Jurkat, Clone E6-1 (cell line): ENCODE measurements at regions not wholly inside any gene's neighbourhood (a gene's known extent, or its start where the extent isn't known, plus 50 kb on each side); places are given as distances from the start of the nearest gene placed in this dataset.

Experiments
- DNase-seq: peaks from one replicate; pipeline ENCODE4 v3.0.0-alpha.2; 2011; ENCODE audit warnings: low read depth, low spot score
- H3K4me3 ChIP-seq: 2 replicates; pipeline ENCODE4 v1.5.1; 2011; ENCODE audit warnings: mild to moderate bottlenecking, low read length, control low read depth, moderate library complexity

DNA sequence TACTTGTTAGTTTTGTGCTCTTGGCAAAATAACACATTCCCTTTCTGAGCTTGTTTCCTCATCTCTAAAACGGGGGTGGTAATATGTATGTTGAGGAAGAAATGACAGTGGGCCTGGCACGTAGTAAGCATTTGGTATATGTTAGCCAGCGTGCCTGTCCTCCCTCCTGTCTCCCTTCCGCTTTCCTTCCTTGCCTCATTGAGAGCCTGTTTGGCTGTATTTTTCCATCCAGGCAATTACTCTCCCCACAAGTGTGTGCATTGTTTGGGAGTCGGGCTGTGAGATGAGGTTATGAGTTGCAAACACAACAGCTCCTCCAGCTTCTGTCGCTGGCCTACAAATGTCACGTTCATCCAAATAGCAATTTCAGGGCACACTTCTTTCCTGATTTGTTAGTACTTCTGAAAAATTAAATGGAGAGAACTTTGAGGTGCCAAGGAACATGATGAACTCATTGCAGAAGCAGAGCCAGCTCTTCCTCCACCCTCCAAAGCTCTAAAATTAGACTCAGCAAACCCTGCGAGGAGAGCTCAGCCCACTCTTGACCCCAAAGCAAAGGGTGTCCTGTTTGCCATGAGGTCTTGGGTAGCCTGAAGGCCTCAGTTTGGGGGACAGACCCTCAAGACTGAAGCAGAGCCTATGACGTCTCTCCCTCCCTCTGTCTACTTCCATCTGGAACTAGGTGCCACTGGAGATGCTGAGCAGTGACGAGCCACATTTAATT, 50.7 kb upstream of the TOX2 start:
- no peak overlapping the region for H3K4me3 ChIP-seq
- DNase-seq, result no peak

DNA sequence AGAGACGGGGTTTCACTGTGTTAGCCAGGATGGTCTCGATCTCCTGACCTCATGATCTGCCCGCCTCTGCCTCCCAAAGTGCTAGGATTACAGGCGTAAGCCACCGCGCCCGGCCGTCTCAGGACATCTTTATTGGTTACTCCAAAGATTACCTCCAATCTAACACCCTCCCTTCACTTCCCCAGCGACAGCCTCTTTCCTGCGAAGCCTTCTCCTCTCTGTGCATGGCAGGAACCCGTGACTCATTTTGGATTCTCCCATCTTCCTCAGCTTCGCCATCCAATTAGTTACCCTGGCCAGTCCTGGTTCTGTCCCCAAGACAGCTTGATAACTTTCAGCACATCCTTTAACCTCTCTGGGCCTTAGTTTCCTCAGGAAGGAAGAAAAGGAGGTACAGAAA, 51.3 kb upstream of the TOX2 start:
- DNase-seq, result no peak
- H3K4me3 ChIP-seq, result no peak overlapping the region

DNA sequence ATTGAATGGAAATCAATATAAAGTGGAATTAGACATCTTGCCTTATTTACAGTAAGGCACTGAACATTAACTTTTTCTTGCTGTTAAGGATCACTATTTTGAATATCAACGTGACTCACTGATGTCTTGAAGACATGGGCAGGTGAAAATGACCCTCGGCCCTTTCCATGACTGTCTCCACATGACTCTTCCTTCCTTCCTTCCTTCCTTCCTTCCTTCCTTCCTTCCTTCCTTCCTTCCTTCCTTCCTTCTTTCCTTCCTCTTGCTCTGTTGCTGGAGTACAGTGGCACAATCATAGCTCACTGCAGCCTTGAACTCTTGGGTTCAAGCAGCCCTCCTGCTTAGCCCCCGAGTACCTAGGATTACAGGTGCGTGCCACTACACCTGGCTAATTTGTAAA, 52.2 kb upstream of the TOX2 start:
- DNase-seq, result no peak
- no peak overlapping the region for H3K4me3 ChIP-seq

DNA sequence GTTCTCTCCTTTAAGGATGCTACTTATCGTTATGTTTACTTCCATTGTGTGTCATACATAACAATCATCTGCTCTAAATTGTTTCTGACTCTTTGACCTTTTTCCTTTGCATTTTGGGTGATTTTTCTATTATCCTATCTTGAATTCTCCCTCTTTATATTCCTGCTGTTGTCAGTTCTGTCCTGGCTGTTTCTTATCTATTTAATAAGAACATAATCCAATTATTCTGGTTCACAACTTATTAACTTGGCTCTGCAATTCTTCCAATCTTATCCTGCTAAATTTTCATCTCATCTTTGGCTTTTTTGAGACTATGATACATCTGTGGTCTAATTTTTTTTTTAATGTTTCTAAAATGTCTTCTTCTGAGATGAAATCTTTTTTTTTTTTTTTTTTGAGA, 54.7 kb upstream of the TOX2 start:
- no peak for DNase-seq
- H3K4me3 ChIP-seq, result no peak overlapping the region

DNA sequence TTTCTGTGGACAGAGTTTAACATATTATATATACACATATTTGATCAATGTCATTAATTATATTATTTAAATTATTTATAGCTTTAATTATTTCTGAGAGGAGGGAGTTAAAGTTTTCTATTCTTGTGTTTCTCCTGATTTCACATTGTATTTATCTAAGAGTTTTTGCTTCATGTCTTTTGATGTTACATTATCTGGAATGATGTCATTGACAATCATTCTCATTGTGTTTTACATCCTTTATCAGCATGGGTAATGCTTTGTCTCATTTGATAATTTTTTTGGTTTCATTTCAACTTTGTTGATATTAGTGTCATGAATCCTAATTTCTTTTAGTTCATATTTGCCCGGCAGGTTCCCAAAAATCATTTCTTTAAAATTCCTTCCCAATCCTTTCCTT, 56.7 kb upstream of the TOX2 start:
- no peak overlapping the region for H3K4me3 ChIP-seq
- DNase-seq, result no peak

DNA sequence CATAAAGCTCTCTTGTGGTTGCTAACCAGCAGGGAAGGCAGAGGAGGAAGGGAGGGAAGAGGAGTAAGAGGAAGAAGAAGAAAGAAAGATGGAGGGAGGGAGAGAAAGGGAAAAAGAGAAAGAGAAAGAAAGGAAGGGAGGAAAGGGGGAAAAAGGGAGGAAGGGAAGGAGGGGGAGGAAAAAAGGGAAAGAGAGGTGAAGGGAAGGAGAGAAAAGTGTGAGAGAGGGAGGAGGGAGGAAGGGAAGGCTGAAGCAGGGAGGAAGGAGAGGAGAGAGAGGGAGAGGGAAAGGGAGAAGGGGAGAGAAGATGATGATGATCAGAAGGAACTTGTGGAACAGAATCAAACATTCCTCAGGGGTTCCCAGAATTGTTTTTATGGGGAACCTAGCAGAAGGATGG, 57.5 kb upstream of the TOX2 start:
- DNase-seq, result no peak
- H3K4me3 ChIP-seq, result no peak overlapping the region

DNA sequence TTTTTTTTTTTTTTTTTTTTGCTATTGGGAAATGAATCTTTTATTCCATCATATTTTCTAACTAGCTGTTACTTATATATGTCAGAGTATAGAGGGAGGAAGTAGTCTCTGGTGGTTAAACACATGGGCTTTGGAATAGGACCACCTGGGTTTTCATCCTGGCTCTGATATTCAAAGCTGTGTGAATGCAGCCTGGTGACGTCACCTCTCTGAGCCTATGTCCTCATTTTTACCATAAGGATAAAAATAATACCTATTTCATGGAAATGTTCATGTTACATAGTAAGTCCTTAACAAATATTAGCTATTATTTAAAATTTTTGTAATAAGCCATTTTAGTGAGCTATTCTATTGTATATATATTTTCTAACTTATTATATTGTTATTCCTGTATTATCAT, 58.8 kb upstream of the TOX2 start:
- no peak for DNase-seq
- no peak overlapping the region for H3K4me3 ChIP-seq

DNA sequence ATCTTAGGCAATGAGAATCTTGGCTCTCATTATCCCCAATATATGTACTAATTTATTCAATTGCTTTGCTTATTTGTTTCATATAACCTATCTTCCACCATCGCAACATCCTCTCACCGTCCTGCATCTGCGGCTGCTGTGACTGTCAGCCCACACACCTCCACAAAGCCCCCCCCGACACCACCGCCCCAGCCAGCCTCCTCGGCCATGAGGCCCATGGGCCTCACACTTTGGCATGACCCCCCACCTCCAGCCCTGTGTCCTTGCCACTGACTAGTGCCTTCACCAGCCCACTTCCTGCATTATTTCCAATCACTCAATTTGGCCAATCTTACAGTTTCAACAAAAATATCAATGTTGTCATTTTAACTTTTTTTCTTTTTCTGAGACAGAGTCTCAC, 60.7 kb upstream of the TOX2 start:
- DNase-seq, result no peak
- no peak overlapping the region for H3K4me3 ChIP-seq

DNA sequence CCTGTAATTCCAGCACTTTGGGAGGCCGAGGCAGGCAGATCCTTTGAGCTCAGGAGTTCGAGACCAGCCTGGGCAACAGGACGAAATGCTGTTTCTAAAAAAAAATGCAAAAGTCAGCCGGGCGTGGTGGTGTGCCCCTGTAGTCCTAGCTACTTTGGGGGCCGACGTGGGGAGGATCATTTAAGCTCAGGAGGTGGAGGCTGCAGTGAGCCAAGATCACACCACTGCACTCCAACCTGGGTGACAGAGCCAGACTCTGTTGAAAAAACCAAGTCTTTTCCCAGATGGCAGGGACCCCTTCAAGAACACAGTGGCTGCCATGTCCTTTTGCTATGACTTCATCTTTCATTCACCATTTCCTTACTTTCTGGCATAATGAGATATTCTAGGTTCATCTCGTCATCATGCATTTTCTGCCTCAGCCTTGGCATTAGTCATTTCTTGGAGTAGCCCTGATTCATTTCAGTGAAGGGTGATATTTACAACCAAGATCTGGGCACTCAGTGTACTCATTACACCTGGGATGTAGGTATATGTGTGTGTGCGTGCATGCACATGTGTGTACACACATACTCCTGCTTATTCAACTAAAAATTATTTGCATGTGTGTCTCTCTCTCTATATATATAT, 61.4 kb upstream of the TOX2 start:
- H3K4me3 ChIP-seq, result no peak overlapping the region
- no peak for DNase-seq

DNA sequence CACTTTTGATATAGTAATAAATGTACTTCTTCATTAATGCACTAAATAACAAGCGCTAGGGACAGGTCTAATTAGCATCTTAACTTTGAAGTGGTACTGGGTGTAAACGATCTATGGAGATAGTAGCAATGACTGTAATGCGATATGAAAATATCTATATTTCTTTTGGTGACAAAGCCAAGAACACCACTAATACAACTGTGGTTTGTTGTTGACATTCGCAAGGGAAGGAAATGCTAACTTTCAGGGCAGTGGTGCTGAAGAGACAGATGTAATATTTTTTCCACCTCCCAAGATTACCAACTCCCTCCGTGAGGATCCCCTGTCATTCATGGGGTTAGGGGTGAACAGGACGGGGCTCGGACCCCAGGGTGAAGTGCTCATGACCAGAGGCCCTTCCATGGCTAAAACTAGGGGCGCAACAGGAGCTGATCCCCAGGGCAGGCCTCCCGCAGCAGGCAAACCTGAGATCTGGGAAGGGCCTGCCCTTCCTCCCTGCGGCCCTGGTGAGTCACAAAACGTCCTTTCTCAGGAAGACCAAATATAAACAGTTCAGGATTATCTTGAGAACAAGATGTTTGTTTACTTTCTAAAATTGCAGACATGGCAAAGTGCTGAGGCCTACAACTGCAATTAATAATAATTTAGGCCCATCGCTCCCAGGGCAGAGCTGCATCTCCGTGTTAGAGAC, 65.0 kb upstream of the TOX2 start:
- DNase-seq, result no peak
- no peak overlapping the region for H3K4me3 ChIP-seq

DNA sequence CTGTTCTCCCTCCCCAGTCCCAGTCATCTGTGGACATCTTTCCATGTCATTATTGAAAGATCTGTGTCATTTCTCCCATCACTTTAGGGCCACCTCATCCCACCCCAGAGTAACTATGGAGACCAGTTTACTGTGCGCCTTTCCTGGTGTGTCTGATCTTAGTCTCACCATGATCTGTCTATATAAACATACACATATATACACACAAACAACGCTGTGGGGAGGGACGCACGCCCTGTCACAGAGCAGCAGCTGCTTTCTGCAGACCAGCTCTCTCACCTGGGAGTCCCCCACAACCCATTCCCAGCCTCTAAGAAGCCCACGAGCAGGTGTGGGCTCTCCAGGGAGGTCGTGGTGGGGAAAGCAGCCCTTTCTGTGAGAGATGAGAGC, 68.1 kb upstream of the TOX2 start:
- no peak overlapping the region for H3K4me3 ChIP-seq
- no peak for DNase-seq

DNA sequence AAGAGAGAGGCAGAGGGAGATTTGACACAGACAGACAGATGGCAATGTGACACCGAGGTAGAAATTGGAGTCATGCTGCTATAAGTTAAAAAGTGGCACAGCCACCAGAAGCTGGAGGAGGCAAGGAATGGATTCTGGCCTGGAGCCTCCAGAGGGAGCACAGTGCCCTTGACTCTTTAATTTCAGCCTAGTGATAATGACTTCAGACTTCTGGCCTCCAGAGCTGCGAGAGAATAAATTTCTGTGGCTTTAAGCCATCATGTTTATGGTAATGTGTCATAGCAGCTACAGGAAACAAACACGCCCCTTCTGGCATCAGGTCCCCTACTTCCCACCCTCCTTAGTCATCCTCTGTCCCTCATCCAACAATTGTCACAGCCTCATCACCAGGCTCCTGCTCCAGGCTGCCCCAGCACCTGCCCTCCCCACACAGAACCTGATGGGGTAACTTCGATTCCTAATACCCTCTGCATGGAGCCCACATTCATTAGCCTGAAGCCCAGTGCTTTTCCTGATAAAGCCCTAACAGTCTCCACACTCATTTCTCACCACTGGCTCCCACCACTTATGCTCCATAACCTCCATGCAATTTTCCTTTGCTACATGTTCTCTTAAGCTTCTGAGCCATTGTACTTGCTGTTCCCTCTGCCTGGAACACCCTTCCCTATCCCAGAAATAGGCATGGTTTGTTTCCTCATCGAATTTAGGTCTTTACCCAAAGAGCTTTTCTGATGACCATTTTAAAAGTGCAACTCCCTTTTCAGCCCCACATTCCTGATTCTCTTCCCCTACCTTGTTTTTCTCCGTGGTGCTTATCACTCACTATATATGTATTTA, 69.7 kb upstream of the TOX2 start:
- no peak for DNase-seq
- no peak overlapping the region for H3K4me3 ChIP-seq

DNA sequence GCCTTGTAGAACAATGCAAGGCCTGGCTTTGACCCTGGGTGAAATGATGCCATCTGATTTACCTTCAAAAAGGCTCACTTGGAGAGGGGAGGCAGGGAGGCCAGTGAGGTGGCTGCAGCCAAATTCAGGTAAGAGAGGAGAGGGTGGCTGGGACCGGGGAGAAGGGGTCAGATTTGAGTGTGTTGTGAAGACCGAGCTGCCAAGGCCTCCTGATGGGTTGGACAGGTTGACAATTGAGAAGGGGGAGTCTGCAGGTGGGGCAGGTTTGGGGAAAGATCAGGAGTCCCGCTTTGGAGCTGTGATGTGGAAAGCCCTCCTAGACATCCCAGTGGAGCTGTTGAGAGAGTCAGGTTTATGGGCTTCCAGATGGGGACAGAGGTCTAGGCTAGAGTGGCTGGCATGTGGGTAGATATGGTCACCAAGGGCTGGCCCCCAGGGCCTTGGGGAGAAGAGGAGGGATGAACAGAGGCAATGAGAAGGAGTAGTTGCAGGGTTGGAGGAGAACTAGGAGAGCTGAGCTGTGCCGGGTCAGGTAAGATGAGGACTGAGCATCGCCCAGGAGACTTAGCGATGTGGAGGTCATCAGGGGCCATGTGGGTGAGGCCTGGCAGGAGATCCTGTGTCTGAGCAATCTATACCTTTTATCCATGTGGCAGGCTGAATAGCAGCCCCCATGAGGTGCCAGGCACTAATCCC, 70.5 kb upstream of the TOX2 start:
- no peak for DNase-seq
- H3K4me3 ChIP-seq, result no peak overlapping the region

DNA sequence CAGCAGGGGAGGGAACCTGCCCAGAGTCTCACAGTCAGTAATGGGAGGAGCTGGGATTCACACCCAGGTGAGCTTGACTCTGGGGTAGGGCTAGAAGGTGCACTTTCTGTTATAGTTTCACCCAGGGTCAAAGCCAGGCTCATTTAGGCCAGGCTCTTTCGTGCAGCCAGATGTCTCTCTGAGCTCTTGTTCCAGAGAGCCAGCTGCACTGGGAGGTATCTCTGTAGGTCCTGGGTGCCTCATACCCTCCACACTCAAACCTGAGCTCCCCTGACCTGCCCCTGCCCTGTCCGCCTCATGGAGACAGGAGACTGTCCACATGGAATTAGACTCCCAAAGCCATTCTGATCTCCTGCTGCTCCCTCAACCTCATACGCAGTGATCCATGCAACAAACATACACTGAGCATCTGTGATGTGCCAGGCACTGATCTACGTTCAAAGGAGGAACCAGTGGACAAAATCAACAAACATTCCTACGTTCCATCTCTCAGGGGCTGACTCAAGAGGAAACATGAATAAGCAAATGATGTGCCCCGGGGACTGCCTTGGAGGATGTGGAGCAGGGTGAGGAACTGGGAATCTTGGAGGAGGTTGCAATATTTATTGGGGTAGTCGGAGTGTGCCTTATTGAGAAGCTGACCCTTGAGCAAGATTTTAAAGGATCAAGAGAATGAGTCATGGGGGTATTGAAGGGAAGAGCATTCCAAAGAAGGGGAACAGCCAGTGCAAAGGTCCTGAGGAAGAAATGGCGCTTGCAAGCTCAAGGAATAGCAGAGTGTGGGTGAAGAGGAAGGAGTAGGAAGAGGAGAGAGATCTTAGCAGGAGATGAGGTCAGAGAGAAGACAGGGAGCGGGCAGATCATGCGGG, 71.3 kb upstream of the TOX2 start:
- DNase-seq, result no peak
- H3K4me3 ChIP-seq, result no peak overlapping the region

DNA sequence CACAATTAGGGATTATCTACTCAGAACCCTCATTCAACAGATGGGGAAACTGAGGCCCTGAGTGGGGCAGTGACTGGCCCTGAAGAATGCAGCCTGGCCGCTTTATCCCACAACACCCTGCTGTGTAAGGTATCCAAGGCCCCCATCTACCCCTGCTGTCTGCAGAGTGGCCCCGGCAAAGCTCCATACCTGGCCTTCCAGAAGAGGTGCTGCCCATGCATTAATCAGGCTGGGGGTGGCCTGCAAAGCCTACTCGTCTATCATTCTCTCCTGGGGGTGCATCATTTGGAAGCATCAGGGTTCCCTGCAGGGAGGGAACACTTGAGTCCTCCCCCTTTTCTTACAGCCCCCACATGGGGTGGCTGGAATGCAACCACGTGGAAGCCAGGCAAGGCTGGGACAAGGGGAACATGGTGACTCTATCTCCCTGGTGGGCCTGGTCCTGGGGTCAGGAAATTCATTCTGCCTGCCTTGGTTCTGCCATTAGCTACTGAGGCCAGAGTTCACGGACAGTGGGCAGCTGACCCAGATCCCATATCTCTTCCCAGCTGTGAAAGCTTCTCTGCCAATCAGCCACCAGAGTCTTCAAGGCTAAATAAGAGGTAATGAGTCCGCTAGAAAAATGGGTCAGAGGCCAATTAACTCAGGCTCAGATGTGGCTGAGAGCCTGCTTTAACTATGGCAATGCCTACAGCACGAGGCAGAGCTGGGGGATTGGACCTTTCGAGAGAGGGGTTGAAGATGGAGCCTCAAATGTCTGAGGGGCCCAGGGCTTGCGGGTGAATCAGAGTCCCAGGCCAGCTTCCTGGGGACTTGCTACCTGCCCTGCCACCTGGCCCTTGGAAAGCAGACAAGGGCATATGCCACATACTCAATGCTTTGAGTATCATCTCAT, 72.3 kb upstream of the TOX2 start:
- no peak overlapping the region for H3K4me3 ChIP-seq
- no peak for DNase-seq

DNA sequence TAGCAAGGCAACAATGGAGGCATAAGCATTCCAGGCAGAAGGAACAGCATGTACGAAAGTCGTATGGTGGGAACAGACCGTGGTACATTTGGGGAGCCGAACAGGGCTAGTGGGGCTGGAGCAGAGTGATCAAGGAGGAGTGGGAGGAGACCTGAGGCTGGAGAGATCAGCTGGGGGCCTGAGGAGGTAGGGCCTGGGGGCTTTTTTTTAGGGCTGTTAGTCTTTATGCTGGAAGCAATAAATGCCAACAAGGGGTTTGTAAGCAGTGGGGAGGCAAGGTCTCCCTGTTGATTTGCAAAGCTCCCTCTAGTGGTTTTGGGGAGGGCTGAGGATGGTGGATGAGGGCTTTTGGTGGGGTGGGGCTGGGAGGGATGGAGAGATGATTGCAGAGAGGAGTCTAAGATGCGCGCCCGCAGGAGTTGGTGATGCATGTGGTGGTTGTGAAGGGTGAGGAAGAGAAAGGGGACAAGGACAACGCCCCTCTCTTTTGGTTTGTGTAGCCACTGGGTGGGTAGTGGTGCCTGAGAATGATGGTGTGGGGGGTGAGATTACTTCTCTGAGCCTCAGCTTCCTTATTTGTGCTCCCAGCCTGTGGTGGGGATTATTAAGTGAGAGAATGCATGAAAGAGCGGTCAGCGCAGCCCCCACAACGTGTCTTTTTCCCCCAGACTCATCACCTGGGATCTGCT, 74.1 kb upstream of the TOX2 start:
- DNase-seq, result peak; percentile 47
- no peak overlapping the region for H3K4me3 ChIP-seq

DNA sequence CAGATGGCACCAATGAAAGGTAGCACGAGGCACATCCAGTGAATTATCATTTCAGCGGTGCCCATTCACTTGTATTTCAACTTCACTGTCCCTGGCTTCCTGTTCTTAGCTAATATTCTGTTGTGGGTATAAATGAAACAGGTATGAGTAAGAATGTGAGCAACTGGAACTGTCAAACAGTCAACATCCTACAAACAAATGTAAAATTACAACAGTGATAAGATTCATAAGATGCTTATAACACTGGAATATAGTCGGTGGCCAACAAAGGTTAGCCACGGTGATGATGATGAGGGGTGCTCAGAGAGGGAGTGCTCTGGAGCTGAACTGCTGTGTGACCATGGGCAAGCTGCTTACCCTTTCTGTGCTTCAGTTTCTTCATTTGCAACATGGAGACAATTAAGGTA, 74.9 kb upstream of the TOX2 start:
- DNase-seq, result no peak

More for the DNA sequence above, 74.9 kb upstream of the TOX2 start:
- no peak overlapping the region for H3K4me3 ChIP-seq
